HTR-8/SVneo (cell line): ENCODE measurements at regions not wholly inside any gene's neighbourhood (a gene's known extent, or its start where the extent isn't known, plus 50 kb on each side); places are given as distances from the start of the nearest gene placed in this dataset.

Experiments
- DNase-seq: peaks from one replicate; pipeline ENCODE4 v3.0.0; 2011; ENCODE audit warnings: low spot score, mixed read lengths; ENCODE audit not compliant: insufficient read length
- FAIRE-seq: peaks from 2 replicates; lab custom pipeline; 2011; peaks lifted over from hg19 to GRCh38; lab: Jason Lieb, UNC

- DNase-seq (no peak), FAIRE-seq (no peak)
These were observed 207.9 kb upstream of the DIO3 start for GRCh38 chr14:101353422-101353821.

GRCh38 chr14:101354726-101355125 is 206.6 kb upstream of the DIO3 start:
- no peak for FAIRE-seq
- no peak for DNase-seq

- FAIRE-seq (no peak), DNase-seq (no peak)
These were observed 206.0 kb upstream of the DIO3 start for GRCh38 chr14:101355284-101355683.

- FAIRE-seq, result no peak
- no peak for DNase-seq
These were observed 204.3 kb upstream of the DIO3 start for GRCh38 chr14:101357038-101357437.

- FAIRE-seq (no peak), DNase-seq (no peak)
These were observed 203.6 kb upstream of the DIO3 start for GRCh38 chr14:101357559-101358319.

GRCh38 chr14:101358320-101359125 is 202.8 kb upstream of the DIO3 start:
- DNase-seq (no peak), FAIRE-seq (no peak)

- FAIRE-seq (no peak), DNase-seq (no peak)
These were observed 201.9 kb upstream of the DIO3 start for GRCh38 chr14:101359221-101360053.

- FAIRE-seq (no peak), DNase-seq (no peak)
These were observed 201.0 kb upstream of the DIO3 start for GRCh38 chr14:101360054-101360911.

- FAIRE-seq, result no peak
- DNase-seq, result no peak
These were observed 200.3 kb upstream of the DIO3 start for GRCh38 chr14:101361044-101361443.

GRCh38 chr14:101361451-101362433 is 199.6 kb upstream of the DIO3 start:
- DNase-seq (no peak), FAIRE-seq (no peak)

GRCh38 chr14:101362529-101363260 is 198.6 kb upstream of the DIO3 start:
- DNase-seq (no peak), FAIRE-seq (no peak)

GRCh38 chr14:101363261-101363555 is 198.1 kb upstream of the DIO3 start:
- FAIRE-seq (no peak), DNase-seq (no peak)

- no peak for DNase-seq
- no peak for FAIRE-seq
These were observed 197.4 kb upstream of the DIO3 start for GRCh38 chr14:101363880-101364391.

GRCh38 chr14:101364503-101365328 is 196.6 kb upstream of the DIO3 start:
- FAIRE-seq (no peak), DNase-seq (no peak)

- DNase-seq, result no peak
- no peak for FAIRE-seq
These were observed 195.8 kb upstream of the DIO3 start for GRCh38 chr14:101365329-101366158.
